Aorta (tissue), 5 donors: ENCODE measurements at regions not wholly inside any gene's neighbourhood (a gene's known extent, or its start where the extent isn't known, plus 50 kb on each side); places are given as distances from the start of the nearest gene placed in this dataset.
A peak's percentile ranks its signal among the peaks of the same experiment; 100 is the strongest.

Experiments
- ATAC-seq: fragments of 200-7000 bp; cut with Tn5 transposase; one replicate; pipeline ENCODE4 v1.9.1; 2022; ENCODE audit warnings: moderate library complexity; ENCODE audit not compliant: low FRiP score
- DNase-seq, 2 donors: peaks; one replicate each; pipeline ENCODE4 v3.0.0-alpha.2; 2020
- H3K27ac ChIP-seq, 2 donors: one replicate each; pipeline ENCODE4 v1.5.1; 2013; ENCODE audit warnings: low read length in 2 of 2, mild to moderate bottlenecking in 2 of 2, moderate library complexity in 2 of 2, control low read depth in 1 of 2, inconsistent platforms in 1 of 2, low read depth in 1 of 2
- H3K27me3 ChIP-seq, 2 donors: one replicate each; pipeline ENCODE4 v1.6.1; 2013; ENCODE audit warnings: control low read depth in 1 of 2, low read length in 1 of 2, mild to moderate bottlenecking in 1 of 2, moderate library complexity in 1 of 2; ENCODE audit not compliant: insufficient read depth in 2 of 2, control insufficient read depth in 1 of 2
- H3K36me3 ChIP-seq, 2 donors: one replicate each; pipeline ENCODE4 v1.6.1; 2013; ENCODE audit warnings: control low read depth in 1 of 2, low read length in 1 of 2, mild to moderate bottlenecking in 1 of 2; ENCODE audit not compliant: insufficient read depth in 2 of 2, control insufficient read depth in 1 of 2
- H3K4me1 ChIP-seq, 2 donors: one replicate each; pipeline ENCODE4 v1.6.1; 2013; ENCODE audit warnings: low read length in 2 of 2, control low read depth in 1 of 2, mild to moderate bottlenecking in 1 of 2, moderate library complexity in 1 of 2; ENCODE audit not compliant: insufficient read depth in 2 of 2, control insufficient read depth in 1 of 2
- H3K4me3 ChIP-seq, 2 donors: one replicate each; pipeline ENCODE4 v1.5.1; 2013; ENCODE audit warnings: low read length in 2 of 2, control low read depth in 1 of 2, mild to moderate bottlenecking in 1 of 2
- H3K9me3 ChIP-seq: one replicate; pipeline ENCODE4 v1.6.1; 2013; ENCODE audit warnings: mild to moderate bottlenecking, low read length; ENCODE audit not compliant: control insufficient read depth
- WGBS, 2 donors: extraction: QIAGEN DNeasy Blood & Tissue Kit; methylation state at CpG; one replicate each; pipeline ENCODE4 v1.1.7; 2013; 5-methylcytosine and 5-hydroxymethylcytosine counted together
- intact Hi-C, 2 donors: fragments of 100-400 bp; cut with DNase I; formaldehyde crosslinking; loops; one replicate each; pipeline versions ENCODE4 v1.14.2 to v1.15.0; 2022
- donor health status: healthy with polysubstance abuse.
- donor health status: Bipolar disorder and iron deficiency.
- donor health status: DM: no; HTN: no; CAD: no.
- donor health status: DM: no; HTN: no; CAD: no.
- donor health status: DM: yes; HTN: yes; CAD: no.

DNA sequence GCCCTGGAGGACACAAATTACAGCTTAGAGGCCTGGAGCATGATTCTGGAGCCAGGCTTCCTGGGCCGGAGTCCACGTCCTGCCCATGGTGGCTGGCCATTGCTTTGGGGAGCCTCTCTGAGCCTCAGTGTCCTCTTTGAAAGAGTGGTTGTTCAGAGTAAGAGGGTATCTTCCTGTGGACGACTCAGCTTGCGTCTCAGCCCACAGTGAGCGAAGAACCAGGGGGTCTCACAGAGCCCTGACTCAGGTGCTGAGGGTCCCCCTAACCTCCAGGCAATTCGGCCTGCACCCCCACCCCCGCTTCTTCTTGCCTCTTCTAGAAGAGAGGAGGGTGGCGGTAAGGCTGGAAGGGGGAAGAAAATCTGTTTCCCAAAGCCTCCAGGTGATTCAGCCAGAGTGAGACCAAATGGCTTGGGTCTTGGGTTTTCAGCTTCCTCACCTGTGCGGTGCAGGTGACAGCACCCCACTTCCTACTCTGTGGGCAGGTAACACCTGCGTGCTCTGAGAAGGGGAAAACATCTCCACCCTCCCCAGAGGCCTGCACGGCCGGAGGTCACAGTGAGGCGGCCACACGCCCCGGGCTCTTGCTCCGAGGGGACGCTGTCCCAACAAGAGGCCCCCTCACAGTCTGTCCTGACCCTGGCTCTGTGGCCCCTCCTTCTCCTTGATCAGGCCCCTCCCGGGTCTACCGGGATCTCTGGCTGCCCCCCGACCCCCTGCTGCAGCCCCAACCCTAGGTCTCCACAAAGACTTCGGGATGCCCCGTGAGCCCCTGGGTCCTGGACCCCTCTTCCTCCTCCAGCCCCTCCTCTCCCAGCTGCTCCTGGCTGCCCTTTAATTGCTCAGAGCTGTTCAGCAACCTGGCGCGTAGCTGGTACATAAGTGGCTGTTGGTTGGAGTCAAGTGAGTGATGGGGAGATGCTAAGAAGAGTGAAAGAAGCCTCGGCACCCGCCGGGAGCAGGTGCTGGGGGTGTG, 119.2 kb downstream of the METRNL start:
- ATAC-seq (no peak), DNase-seq (peak; percentile 53 to 73)
- intact Hi-C loops: no loop called here
- no peaks in the 10 kb centered on the region for H3K9me3 ChIP-seq
- no peaks in the 10 kb centered on the region for H3K27me3 ChIP-seq
- no peaks in the 10 kb centered on the region for H3K36me3 ChIP-seq
- no peak overlapping the region for H3K27ac ChIP-seq
- no peak overlapping the region for H3K4me3 ChIP-seq
- no peaks in the 10 kb centered on the region for H3K4me1 ChIP-seq
- WGBS, 2 donors: 92 to 94% methylated on average over 27 of the region's 27 CpGs

- Histone ChIP-seq H3K4me1 (no peaks in the 10 kb centered on the region), H3K4me3 (no peak overlapping the region), H3K27me3 (no peaks in the 10 kb centered on the region), H3K9me3 (no peaks in the 10 kb centered on the region), H3K27ac (no peak overlapping the region), H3K36me3 (no peaks in the 10 kb centered on the region)
- intact Hi-C loops: no loop called here
- ATAC-seq (no peak), DNase-seq (peak; percentile 79 to 82)
- WGBS, 2 donors: 88% methylated on average over 23 of the region's 23 CpGs
These were observed 120.2 kb downstream of the METRNL start for GRCh38 chr17:83199500-83200201.

DNA sequence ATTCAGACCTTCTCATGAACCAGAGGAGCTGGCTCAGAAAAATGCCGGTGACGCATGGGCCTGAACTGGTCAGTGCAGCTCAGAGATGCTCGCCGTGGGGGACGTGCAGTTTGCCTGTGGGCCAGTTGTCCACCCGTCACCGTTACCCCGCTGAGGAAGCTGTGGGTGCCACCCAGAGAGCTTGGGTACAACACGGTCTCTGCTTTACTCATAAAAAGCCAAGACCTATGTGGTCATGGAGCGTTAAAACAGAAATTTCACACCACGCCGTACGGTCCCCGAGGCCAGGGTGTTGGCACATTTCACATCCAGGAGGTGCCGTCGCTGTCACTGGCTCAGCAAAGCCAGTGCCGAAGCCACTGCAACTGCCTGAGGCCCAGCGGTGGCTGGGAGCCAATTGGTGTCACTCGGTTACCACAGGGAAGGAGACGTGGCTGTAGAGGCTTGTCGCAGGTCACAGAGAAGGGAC, 120.9 kb downstream of the METRNL start:
- Histone ChIP-seq H3K27ac (no peak overlapping the region), H3K4me3 (no peak overlapping the region), H3K36me3 (no peaks in the 10 kb centered on the region), H3K4me1 (no peaks in the 10 kb centered on the region), H3K27me3 (no peaks in the 10 kb centered on the region), H3K9me3 (no peaks in the 10 kb centered on the region)
- no peak for ATAC-seq
- WGBS, 2 donors: 34 to 41% methylated on average over 21 of the region's 21 CpGs
- peak; percentile 92 for DNase-seq
- intact Hi-C loops: no loop called here

DNA sequence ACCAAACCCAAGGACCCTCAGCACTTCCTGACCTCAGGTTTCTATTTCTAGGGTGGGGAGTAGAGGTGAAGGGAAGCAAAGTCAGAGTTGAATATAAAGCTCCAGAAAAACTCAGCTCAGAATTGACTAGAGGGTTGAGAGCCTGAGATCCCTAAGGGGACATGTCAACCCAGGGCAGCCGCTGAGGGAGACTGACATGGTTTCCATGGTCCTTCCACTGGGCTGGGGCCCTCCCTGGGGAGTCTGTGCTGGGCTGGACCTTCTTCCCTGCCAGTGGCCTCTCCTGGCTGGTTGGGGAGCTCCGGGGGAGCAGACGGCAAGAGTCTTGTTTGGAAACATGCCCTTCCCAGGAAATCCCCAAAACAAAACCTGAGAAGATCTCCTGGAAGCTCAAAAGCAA, 121.3 kb downstream of the METRNL start:
- intact Hi-C loops: no loop called here
- 9 to 19% methylated on average over 3 of the region's 3 CpGs for WGBS, 2 donors
- no peak overlapping the region for H3K27ac ChIP-seq
- no peak overlapping the region for H3K4me3 ChIP-seq
- H3K36me3 ChIP-seq: no peaks in the 10 kb centered on the region
- no peaks in the 10 kb centered on the region for H3K9me3 ChIP-seq
- no peaks in the 10 kb centered on the region for H3K27me3 ChIP-seq
- DNase-seq (peak; percentile 51 to 80), ATAC-seq (no peak)
- H3K4me1 ChIP-seq: no peaks in the 10 kb centered on the region

DNA sequence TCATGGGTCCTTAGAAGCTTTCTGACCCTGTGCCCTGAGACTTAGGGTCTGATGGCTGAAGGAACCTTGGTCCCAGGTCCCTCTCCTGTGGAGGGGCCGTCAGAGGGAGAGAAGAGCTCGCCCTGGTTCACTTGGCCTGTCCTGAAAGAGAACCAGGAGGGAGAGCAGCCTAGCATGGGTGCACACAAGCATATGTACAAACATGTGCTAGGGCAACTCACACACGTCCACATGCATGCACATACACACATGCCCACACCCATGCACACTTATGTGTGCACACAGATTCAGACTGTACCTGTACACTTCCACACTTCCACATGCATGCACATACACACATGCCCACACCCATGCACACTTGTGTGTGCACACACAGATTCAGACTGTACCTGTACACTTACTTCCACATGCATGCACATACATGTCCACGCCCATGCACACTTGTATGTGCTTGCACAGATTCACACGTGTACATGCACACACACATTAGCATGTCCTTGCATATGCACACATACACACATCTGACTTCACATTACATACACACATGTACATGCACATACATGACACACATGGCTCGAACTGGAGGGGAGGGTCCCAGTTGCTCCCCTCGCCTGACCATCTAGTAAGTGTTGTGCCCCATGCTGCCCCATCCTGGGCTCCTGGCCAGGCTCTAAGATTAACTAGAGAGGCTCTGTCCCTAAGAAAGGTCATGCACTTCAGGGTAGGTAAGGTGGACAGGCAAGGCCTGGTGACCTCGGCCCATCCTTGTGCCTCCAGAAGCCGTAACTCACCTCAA, 122.0 kb downstream of the METRNL start:
- DNase-seq: peak; percentile 27 to 35
- Histone ChIP-seq H3K4me1 (no peaks in the 10 kb centered on the region), H3K36me3 (no peaks in the 10 kb centered on the region), H3K27me3 (no peaks in the 10 kb centered on the region), H3K4me3 (no peak overlapping the region), H3K9me3 (no peaks in the 10 kb centered on the region), H3K27ac (no peak overlapping the region)
- ATAC-seq: no peak
- intact Hi-C loops: no loop called here
- 89 to 90% methylated on average over 9 of the region's 9 CpGs for WGBS, 2 donors

GRCh38 chr17:83202002-83203000, 122.9 kb downstream of the METRNL start:
- DNase-seq: peak; percentile 50 to 76
- ATAC-seq: no peak
- no peaks in the 10 kb centered on the region for H3K36me3 ChIP-seq
- intact Hi-C loops: no loop called here
- WGBS, 2 donors: 91 to 94% methylated on average over 13 of the region's 13 CpGs
- H3K27me3 ChIP-seq: no peaks in the 10 kb centered on the region
- no peak overlapping the region for H3K4me3 ChIP-seq
- no peak overlapping the region for H3K27ac ChIP-seq
- no peaks in the 10 kb centered on the region for H3K4me1 ChIP-seq
- H3K9me3 ChIP-seq: no peaks in the 10 kb centered on the region

DNA sequence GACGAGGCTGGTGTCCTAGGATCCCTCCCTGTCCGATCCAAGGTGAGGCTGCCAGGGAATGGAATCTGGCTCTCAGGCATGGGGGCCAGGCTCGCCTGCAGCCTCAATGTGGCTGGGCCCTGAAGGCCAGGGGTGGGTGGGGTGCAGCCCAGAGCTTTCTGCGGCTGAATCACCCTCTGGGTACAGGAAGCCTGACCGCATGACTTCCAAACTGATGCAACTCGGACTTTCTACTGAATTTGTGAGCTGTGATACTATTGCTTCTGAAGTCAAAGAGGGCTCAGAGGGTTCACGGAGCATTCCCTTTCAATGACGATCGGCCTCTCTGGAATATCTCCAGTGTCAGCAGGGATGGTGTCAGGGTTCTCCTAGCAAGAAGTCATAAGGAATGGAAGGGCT, 123.7 kb downstream of the METRNL start:
- Histone ChIP-seq H3K9me3 (no peaks in the 10 kb centered on the region), H3K4me1 (no peaks in the 10 kb centered on the region), H3K27ac (no peak overlapping the region), H3K36me3 (no peaks in the 10 kb centered on the region), H3K4me3 (no peak overlapping the region), H3K27me3 (no peaks in the 10 kb centered on the region)
- ATAC-seq: peak; percentile 72
- intact Hi-C loops: no loop called here
- 63 to 73% methylated on average over 9 of the region's 9 CpGs for WGBS, 2 donors
- peak; percentile 87 to 91 for DNase-seq
